Endothelial cell of umbilical vein (primary cell): ENCODE measurements at regions not wholly inside any gene's neighbourhood (a gene's known extent, or its start where the extent isn't known, plus 50 kb on each side); places are given as distances from the start of the nearest gene placed in this dataset.

Experiments
- BruUV-seq: library from RNA; stranded (reverse); fragments of 400-500 nt; replicated peaks from 2 replicates; lab custom pipeline; 2021; lab: Mats Ljungman, UMichigan
- CTCF ChIA-PET: fragments of 300-600, 350-600 bp; sonication (Branson Sonifier 250); formaldehyde crosslinking; loops from one replicate; lab custom pipeline; 2021; ENCODE audit warnings: antibody characterized with exemption, inconsistent platforms; lab: Charles Lee
- POLR2A ChIA-PET: fragments of 300-600, 350-600 bp; sonication (Branson Sonifier 250); formaldehyde crosslinking; loops from one replicate; lab custom pipeline; 2021; ENCODE audit warnings: antibody characterized with exemption, inconsistent platforms; lab: Charles Lee
- DNase-seq: peaks from one replicate; pipeline ENCODE4 v3.0.0-alpha.2; 2011; ENCODE audit warnings: low read depth, low spot score
- FAIRE-seq: peaks from 2 replicates; lab custom pipeline; 2011; peaks lifted over from hg19 to GRCh38; lab: Jason Lieb, UNC
- H2AFZ ChIP-seq: 2 replicates; pipeline ENCODE4 v1.6.0; 2012; ENCODE audit warnings: low read depth, low read length, control low read depth, inconsistent platforms
- H3K27ac ChIP-seq: 2 replicates; pipeline ENCODE4 v1.5.1; 2011; ENCODE audit warnings: low read depth, mild to moderate bottlenecking, control low read depth, low read length, moderate library complexity; ENCODE audit not compliant: insufficient read depth
- H3K27me3 ChIP-seq, 2 experiments: 2 replicates each; pipeline versions ENCODE4 v1.6.0 to v1.6.1; 2011; ENCODE audit warnings: low read length in 2 of 2, mixed read lengths in 1 of 2; ENCODE audit not compliant: control insufficient read depth in 2 of 2, insufficient read depth in 2 of 2
- H3K36me3 ChIP-seq, 2 experiments: 2 replicates in 1 of 2; 3 replicates in 1 of 2; pipeline ENCODE4 v1.5.1; 2011; ENCODE audit warnings: low read length in 2 of 2, mild to moderate bottlenecking in 1 of 2, moderate library complexity in 1 of 2; ENCODE audit not compliant: control insufficient read depth in 2 of 2, insufficient read depth in 2 of 2; ENCODE audit errors: extremely low read depth in 1 of 2
- H3K4me1 ChIP-seq: 3 replicates; pipeline ENCODE4 v1.5.1; 2011; ENCODE audit warnings: mild to moderate bottlenecking, low read length; ENCODE audit not compliant: control insufficient read depth, insufficient read depth; ENCODE audit errors: extremely low read depth
- H3K4me2 ChIP-seq: 2 replicates; pipeline ENCODE4 v1.6.1; 2011; ENCODE audit warnings: low read length, control low read depth, mixed read lengths; ENCODE audit not compliant: insufficient read depth
- H3K4me3 ChIP-seq, 3 experiments: fragments of 200-600 bp in 1 of 3; sonication (generic), shearing (Covaris generic) in 1 of 3; replicated peaks in 1 of 3; 2 replicates each; pipeline ENCODE4 v1.5.1; 2011 to 2016; ENCODE audit warnings: control low read depth in 3 of 3, low read length in 3 of 3, mild to moderate bottlenecking in 2 of 3, inconsistent platforms in 1 of 3, low read depth in 1 of 3, moderate library complexity in 1 of 3; ENCODE audit not compliant: insufficient read depth in 1 of 3
- H3K79me2 ChIP-seq: 2 replicates; pipeline ENCODE4 v1.6.0; 2012; ENCODE audit warnings: low read length, inconsistent platforms; ENCODE audit not compliant: control insufficient read depth, insufficient read depth
- H3K9ac ChIP-seq: replicated peaks from 2 replicates; pipeline ENCODE3; 2011; ENCODE audit warnings: low read length, control low read depth; ENCODE audit not compliant: insufficient read depth; ENCODE audit errors: extremely low read depth
- H3K9me1 ChIP-seq: replicated peaks from 3 replicates; pipeline ENCODE4 v1.6.0; 2011; ENCODE audit warnings: mild to moderate bottlenecking, low read length; ENCODE audit not compliant: control insufficient read depth, insufficient read depth; ENCODE audit errors: extremely low read depth
- H3K9me3 ChIP-seq: replicated peaks from 2 replicates; pipeline ENCODE4 v1.5.1; 2012; ENCODE audit warnings: low read length, inconsistent platforms; ENCODE audit not compliant: control insufficient read depth, insufficient read depth
- H4K20me1 ChIP-seq: replicated peaks from 2 replicates; pipeline ENCODE3; 2011; ENCODE audit warnings: mild to moderate bottlenecking, low read length; ENCODE audit not compliant: control insufficient read depth, insufficient read depth; ENCODE audit errors: extremely low read depth
- EZH2 ChIP-seq: IDR thresholded peaks from 2 replicates; pipeline ENCODE4 v1.6.1; 2012; ENCODE audit warnings: borderline replicate concordance, low read depth, mild to moderate bottlenecking, moderate library complexity, low read length, inconsistent platforms; ENCODE audit not compliant: severe bottlenecking
- FOS ChIP-seq: IDR thresholded peaks from 2 replicates; pipeline ENCODE4 v1.6.1; 2011; ENCODE audit warnings: mild to moderate bottlenecking, low read length, moderate library complexity, borderline replicate concordance; ENCODE audit not compliant: insufficient read depth
- GATA2 ChIP-seq: IDR thresholded peaks from 2 replicates; pipeline ENCODE4 v1.7.0; 2011; ENCODE audit warnings: low read depth, mild to moderate bottlenecking, moderate library complexity, mixed read lengths, low read length; ENCODE audit not compliant: insufficient read length, insufficient read depth
- JUN ChIP-seq: IDR thresholded peaks from 2 replicates; pipeline ENCODE4 v1.6.1; 2011; ENCODE audit warnings: borderline replicate concordance, low read depth; ENCODE audit not compliant: insufficient read length, insufficient read depth
- MAX ChIP-seq: IDR thresholded peaks from 2 replicates; pipeline ENCODE4 v1.6.1; 2011; ENCODE audit not compliant: insufficient read depth, insufficient read length
- dilution Hi-C: fragments of 300-500 bp; cut with MboI; formaldehyde crosslinking; loops from one replicate; pipeline ENCODE4 v1.15.0; 2019; ENCODE audit warnings: low sequenced_read_pairs; ENCODE audit not compliant: extremely low pct_ligation_motif_present
- intact Hi-C: fragments of 100-400 bp; cut with micrococcal nuclease; formaldehyde crosslinking; loops from one replicate; pipeline ENCODE4 v1.10.0; 2022
- TF ChIP-seq, protein P1 (sequence below), 2 donors: IDR thresholded peaks; 1 replicate in 1 of 2; 2 replicates in 1 of 2; pipeline ENCODE4 v1.5.1; 2011; ENCODE audit warnings: low read length in 2 of 2, mild to moderate bottlenecking in 2 of 2, moderate library complexity in 2 of 2, control low read depth in 1 of 2, inconsistent platforms in 1 of 2, low read depth in 1 of 2; ENCODE audit not compliant: insufficient read depth in 1 of 2; ENCODE audit errors: extremely low read depth in 1 of 2

GRCh38 chr16:31706318-31706717, 167.3 kb upstream of the ZNF267 start:
- Histone ChIP-seq H3K27ac (no peak overlapping the region), H3K9me3 (no peaks in the 10 kb centered on the region), H3K36me3 (no peaks in the 10 kb centered on the region), H3K9ac (no peak overlapping the region), H3K9me1 (no peaks in the 10 kb centered on the region), H2AFZ (no peak overlapping the region), H3K4me3 (no peak overlapping the region), H3K4me2 (no peak overlapping the region), H4K20me1 (no peaks in the 10 kb centered on the region), H3K79me2 (no peaks in the 10 kb centered on the region), H3K4me1 (no peaks in the 10 kb centered on the region), H3K27me3 (peaks cover 0 to under 1% of the 10 kb centered on the region in 2 experiments)
- DNase-seq (no peak), FAIRE-seq (no peak)
- dilution Hi-C loops (no loop called here), intact Hi-C loops (no loop called here)
- TF ChIP-seq EZH2 = no peak
- no peak for TF ChIP-seq MAX
- no peak for TF ChIP-seq FOS
- TF ChIP-seq JUN = no peak
- no peak for TF ChIP-seq GATA2
- TF ChIP-seq, protein P1, sequence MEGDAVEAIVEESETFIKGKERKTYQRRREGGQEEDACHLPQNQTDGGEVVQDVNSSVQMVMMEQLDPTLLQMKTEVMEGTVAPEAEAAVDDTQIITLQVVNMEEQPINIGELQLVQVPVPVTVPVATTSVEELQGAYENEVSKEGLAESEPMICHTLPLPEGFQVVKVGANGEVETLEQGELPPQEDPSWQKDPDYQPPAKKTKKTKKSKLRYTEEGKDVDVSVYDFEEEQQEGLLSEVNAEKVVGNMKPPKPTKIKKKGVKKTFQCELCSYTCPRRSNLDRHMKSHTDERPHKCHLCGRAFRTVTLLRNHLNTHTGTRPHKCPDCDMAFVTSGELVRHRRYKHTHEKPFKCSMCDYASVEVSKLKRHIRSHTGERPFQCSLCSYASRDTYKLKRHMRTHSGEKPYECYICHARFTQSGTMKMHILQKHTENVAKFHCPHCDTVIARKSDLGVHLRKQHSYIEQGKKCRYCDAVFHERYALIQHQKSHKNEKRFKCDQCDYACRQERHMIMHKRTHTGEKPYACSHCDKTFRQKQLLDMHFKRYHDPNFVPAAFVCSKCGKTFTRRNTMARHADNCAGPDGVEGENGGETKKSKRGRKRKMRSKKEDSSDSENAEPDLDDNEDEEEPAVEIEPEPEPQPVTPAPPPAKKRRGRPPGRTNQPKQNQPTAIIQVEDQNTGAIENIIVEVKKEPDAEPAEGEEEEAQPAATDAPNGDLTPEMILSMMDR (IDR thresholded peaks at IDR 0.05; ENCODE audit: extremely low read depth in 1 of 2, insufficient read depth in 1 of 2, low read depth in 1 of 2, low read length in 2 of 2) = no peak
- ChIA-PET POLR2A (no interaction called here), CTCF (no interaction called here)
- no TSS peak for BruUV-seq
